WTC11 (cell line): ENCODE measurements at regions not wholly inside any gene's neighbourhood (a gene's known extent, or its start where the extent isn't known, plus 50 kb on each side); places are given as distances from the start of the nearest gene placed in this dataset.
A peak's percentile ranks its signal among the peaks of the same experiment; 100 is the strongest.

Experiments
- ATAC-seq: fragments of 200-7000 bp; cut with Tn5 transposase; 2 replicates; pipeline ENCODE4 v1.10.0; 2021; ENCODE audit warnings: mild to moderate bottlenecking, moderate library complexity
- CTCF ChIA-PET: fragments of 300-600 bp; sonication (Branson Sonifier 250); formaldehyde crosslinking; loops from one replicate; lab custom pipeline; 2021; ENCODE audit warnings: antibody characterized with exemption; lab: Charles Lee
- POLR2A ChIA-PET: fragments of 350-600 bp; sonication (Branson Sonifier 250); formaldehyde crosslinking; loops from one replicate; lab custom pipeline; 2021; ENCODE audit warnings: antibody characterized with exemption; lab: Charles Lee
- DNase-seq: peaks from one replicate; pipeline ENCODE4 v3.0.0; 2021; ENCODE audit warnings: low spot score
- H3K27ac Mint-ChIP-seq: 2 replicates; pipeline ENCODE4 v1.8.0; 2021; ENCODE audit warnings: mixed read lengths
- H3K27me3 Mint-ChIP-seq: 2 replicates; pipeline ENCODE4 v1.8.0; 2021; ENCODE audit warnings: low read depth, mild to moderate bottlenecking, moderate library complexity, mixed read lengths
- H3K36me3 Mint-ChIP-seq: 2 replicates; pipeline ENCODE4 v1.8.0; 2021; ENCODE audit warnings: mixed read lengths
- H3K4me1 Mint-ChIP-seq: 2 replicates; pipeline ENCODE4 v1.8.0; 2022; ENCODE audit warnings: mixed read lengths
- H3K4me3 Mint-ChIP-seq: 2 replicates; pipeline ENCODE4 v1.8.0; 2021; ENCODE audit warnings: mild to moderate bottlenecking, moderate library complexity, mixed read lengths
- H3K9me3 Mint-ChIP-seq: 2 replicates; pipeline ENCODE4 v1.8.0; 2021; ENCODE audit warnings: mixed read lengths
- ATF6 ChIP-seq: sonication (generic); formaldehyde crosslinking; IDR thresholded peaks from 2 replicates; pipeline ENCODE4 v1.8.1; 2023; ENCODE audit warnings: mild to moderate bottlenecking, missing genetic modification reagents
- CBFB ChIP-seq: sonication (generic); formaldehyde crosslinking; IDR thresholded peaks from 2 replicates; pipeline ENCODE4 v1.8.1; 2022; ENCODE audit warnings: mild to moderate bottlenecking, low read depth, missing genetic modification reagents
- ELF4 ChIP-seq: sonication (generic); formaldehyde crosslinking; IDR thresholded peaks from 2 replicates; pipeline ENCODE4 v1.8.1; 2022; ENCODE audit warnings: low read depth, mild to moderate bottlenecking, moderate library complexity, missing genetic modification reagents
- FOXJ3 ChIP-seq: sonication (generic); formaldehyde crosslinking; IDR thresholded peaks from 2 replicates; pipeline ENCODE4 v1.9.0; 2021; ENCODE audit warnings: missing genetic modification reagents, mild to moderate bottlenecking, borderline replicate concordance
- GTF2I ChIP-seq: fragments of 250-450 bp; sonication (Bioruptor Pico); conservative IDR thresholded peaks from 2 replicates; pipeline ENCODE4 v1.4.0; 2021; ENCODE audit warnings: mild to moderate bottlenecking
- MXD4 ChIP-seq: fragments of 250-450 bp; sonication (Bioruptor Pico); IDR thresholded peaks from 2 replicates; pipeline ENCODE4 v1.8.0; 2021; ENCODE audit warnings: mild to moderate bottlenecking, moderate library complexity, borderline replicate concordance
- MYBL2 ChIP-seq: sonication (generic); formaldehyde crosslinking; IDR thresholded peaks from 2 replicates; pipeline ENCODE4 v1.8.1; 2023; ENCODE audit warnings: mild to moderate bottlenecking, moderate library complexity, missing genetic modification reagents
- NR3C1 ChIP-seq: sonication (generic); formaldehyde crosslinking; conservative IDR thresholded peaks from 2 replicates; pipeline ENCODE4 v1.8.1; 2023; ENCODE audit warnings: low read depth, mild to moderate bottlenecking, missing genetic modification reagents
- ZBTB21 ChIP-seq: sonication (generic); formaldehyde crosslinking; IDR thresholded peaks from 2 replicates; pipeline ENCODE4 v1.8.1; 2023; ENCODE audit warnings: mild to moderate bottlenecking, missing genetic modification reagents, borderline replicate concordance
- ZNF121 ChIP-seq: sonication (generic); formaldehyde crosslinking; IDR thresholded peaks from 2 replicates; pipeline ENCODE4 v1.8.0; 2023; ENCODE audit warnings: missing genetic modification reagents
- ZNF138 ChIP-seq: sonication (generic); formaldehyde crosslinking; conservative IDR thresholded peaks from 2 replicates; pipeline ENCODE4 v1.8.1; 2022; ENCODE audit warnings: mild to moderate bottlenecking, moderate library complexity, missing genetic modification reagents
- ZNF219 ChIP-seq: sonication (generic); formaldehyde crosslinking; IDR thresholded peaks from 2 replicates; pipeline ENCODE4 v1.8.0; 2023; ENCODE audit warnings: missing genetic modification reagents, mild to moderate bottlenecking, borderline replicate concordance
- ZNF396 ChIP-seq: fragments of 250-450 bp; sonication (Bioruptor Pico); IDR thresholded peaks from 2 replicates; pipeline ENCODE4 v1.8.0; 2021; ENCODE audit warnings: mild to moderate bottlenecking, moderate library complexity, borderline replicate concordance
- TF ChIP-seq, protein P1 (sequence below): sonication (generic); formaldehyde crosslinking; IDR thresholded peaks from 2 replicates; pipeline ENCODE4 v1.8.1; 2023; ENCODE audit warnings: mild to moderate bottlenecking, missing genetic modification reagents
- TF ChIP-seq, protein P2 (sequence below): fragments of 250-450 bp; sonication (Bioruptor Pico); conservative IDR thresholded peaks from 2 replicates; pipeline ENCODE4 v1.9.0; 2021; ENCODE audit warnings: mild to moderate bottlenecking
- TF ChIP-seq, protein P3 (sequence below): sonication (generic); formaldehyde crosslinking; IDR thresholded peaks from 2 replicates; pipeline ENCODE4 v1.8.0; 2023; ENCODE audit warnings: mild to moderate bottlenecking, missing genetic modification reagents

DNA sequence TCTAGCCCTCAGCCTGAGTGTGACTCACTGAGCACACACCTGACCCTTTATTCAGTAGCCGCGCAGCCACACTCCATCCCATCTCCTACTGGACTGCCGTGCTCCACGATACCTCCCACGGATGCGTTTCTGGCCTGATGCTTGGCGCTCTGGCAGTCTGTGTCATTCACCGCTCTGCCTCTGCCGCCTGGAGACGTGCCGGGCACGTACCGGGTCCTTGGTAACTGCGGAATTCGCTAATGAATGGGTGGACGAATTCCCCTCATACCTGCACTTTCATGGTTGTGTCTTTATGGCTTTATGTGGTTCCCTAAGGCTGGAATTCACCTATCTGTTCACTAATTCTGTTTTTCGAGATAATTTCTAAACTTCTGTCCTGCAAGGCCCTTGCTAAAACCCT lies 405.7 kb downstream of the QKI start (continued):
- no peak for TF ChIP-seq ELF4 (CRISPR knock-in tag)

DNA sequence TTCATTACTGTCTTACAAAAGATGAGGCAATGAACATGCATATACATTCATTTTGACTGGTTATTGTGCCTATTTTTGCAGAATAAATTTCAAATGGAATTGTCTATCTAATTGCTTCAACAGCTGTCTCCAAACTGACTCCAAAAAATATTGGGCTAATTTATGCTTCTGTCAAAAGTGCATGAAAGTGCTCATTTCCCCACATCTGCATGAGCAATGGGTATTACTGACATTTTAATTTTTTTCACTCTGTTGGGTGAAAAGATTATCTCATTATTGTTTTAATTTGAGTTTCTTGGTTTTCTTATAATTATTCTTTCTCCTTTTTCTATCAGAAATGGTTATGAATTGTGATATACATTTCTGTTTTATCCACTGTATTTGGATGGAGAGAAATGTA lies 404.2 kb downstream of the QKI start:
- Mint-ChIP-seq H3K36me3 (no peaks in the 10 kb centered on the region), H3K4me1 (peaks cover 6% of the 10 kb centered on the region; the same call in 1 of the 2 replicates), H3K9me3 (no peaks in the 10 kb centered on the region), H3K4me3 (no peak overlapping the region), H3K27me3 (no peaks in the 10 kb centered on the region), H3K27ac (no peak overlapping the region)
- DNase-seq (no peak), ATAC-seq (no peak)
- ChIA-PET POLR2A (no interaction called here), CTCF (no interaction called here)
- TF ChIP-seq FOXJ3 (CRISPR knock-in tag) (no peak), GTF2I (peak; percentile 84)
- TF ChIP-seq, protein P1, sequence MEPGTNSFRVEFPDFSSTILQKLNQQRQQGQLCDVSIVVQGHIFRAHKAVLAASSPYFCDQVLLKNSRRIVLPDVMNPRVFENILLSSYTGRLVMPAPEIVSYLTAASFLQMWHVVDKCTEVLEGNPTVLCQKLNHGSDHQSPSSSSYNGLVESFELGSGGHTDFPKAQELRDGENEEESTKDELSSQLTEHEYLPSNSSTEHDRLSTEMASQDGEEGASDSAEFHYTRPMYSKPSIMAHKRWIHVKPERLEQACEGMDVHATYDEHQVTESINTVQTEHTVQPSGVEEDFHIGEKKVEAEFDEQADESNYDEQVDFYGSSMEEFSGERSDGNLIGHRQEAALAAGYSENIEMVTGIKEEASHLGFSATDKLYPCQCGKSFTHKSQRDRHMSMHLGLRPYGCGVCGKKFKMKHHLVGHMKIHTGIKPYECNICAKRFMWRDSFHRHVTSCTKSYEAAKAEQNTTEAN (CRISPR knock-in tag) = no peak

GRCh38 chr6:163816441-163816840 lies 401.9 kb downstream of the QKI start:
- H3K9me3 Mint-ChIP-seq = no peaks in the 10 kb centered on the region

More at GRCh38 chr6:163816441-163816840, 401.9 kb downstream of the QKI start:
- DNase-seq (no peak), ATAC-seq (no peak)
- Mint-ChIP-seq H3K4me3 (no peak overlapping the region), H3K36me3 (no peaks in the 10 kb centered on the region), H3K27me3 (no peaks in the 10 kb centered on the region), H3K4me1 (peaks cover 6% of the 10 kb centered on the region; the same call in 1 of the 2 replicates), H3K27ac (no peak overlapping the region)
- CTCF ChIA-PET = no interaction called here
- POLR2A ChIA-PET = no interaction called here
- TF ChIP-seq GTF2I = no peak
- TF ChIP-seq ZBTB21 (CRISPR knock-in tag) = no peak
- no peak for TF ChIP-seq NR3C1
- no peak for TF ChIP-seq MYBL2
- TF ChIP-seq, protein P2, sequence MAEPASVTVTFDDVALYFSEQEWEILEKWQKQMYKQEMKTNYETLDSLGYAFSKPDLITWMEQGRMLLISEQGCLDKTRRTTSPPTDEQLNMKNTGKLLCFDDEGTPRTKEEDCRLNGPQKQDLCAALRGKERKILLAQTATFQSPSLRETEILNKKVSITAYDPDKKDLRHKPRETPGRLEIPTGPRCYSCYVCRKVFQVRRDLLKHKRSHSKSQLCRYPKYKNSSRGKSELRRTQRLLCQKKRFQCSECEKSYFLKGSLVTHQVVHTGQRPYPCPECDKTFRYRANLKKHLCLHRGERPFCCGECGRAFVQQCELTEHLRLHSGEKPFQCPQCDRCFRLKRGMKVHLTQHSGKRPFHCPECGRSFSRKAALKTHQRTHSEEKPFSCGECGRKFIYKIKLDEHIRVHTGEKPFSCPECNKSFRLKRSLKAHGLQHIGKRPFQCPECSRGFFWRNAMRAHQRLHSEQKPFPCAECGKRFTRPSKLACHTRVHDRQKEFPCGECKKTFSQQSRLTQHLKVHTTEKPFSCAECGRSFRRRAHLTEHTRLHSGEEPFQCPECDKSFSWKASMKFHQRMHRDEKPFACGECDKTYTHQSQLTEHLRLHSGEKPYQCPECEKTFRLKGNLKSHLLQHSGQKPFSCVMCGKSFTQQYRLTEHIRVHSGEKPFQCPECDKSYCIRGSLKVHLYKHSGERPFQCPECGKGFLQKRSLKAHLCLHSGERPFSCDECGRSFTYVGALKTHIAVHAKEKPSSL (CRISPR knock-in tag) = no peak
- no peak for TF ChIP-seq ZNF396 (CRISPR knock-in tag)
- no peak for TF ChIP-seq ATF6 (CRISPR knock-in tag)
- no peak for TF ChIP-seq ZNF138 (CRISPR knock-in tag)
- TF ChIP-seq, protein P3, sequence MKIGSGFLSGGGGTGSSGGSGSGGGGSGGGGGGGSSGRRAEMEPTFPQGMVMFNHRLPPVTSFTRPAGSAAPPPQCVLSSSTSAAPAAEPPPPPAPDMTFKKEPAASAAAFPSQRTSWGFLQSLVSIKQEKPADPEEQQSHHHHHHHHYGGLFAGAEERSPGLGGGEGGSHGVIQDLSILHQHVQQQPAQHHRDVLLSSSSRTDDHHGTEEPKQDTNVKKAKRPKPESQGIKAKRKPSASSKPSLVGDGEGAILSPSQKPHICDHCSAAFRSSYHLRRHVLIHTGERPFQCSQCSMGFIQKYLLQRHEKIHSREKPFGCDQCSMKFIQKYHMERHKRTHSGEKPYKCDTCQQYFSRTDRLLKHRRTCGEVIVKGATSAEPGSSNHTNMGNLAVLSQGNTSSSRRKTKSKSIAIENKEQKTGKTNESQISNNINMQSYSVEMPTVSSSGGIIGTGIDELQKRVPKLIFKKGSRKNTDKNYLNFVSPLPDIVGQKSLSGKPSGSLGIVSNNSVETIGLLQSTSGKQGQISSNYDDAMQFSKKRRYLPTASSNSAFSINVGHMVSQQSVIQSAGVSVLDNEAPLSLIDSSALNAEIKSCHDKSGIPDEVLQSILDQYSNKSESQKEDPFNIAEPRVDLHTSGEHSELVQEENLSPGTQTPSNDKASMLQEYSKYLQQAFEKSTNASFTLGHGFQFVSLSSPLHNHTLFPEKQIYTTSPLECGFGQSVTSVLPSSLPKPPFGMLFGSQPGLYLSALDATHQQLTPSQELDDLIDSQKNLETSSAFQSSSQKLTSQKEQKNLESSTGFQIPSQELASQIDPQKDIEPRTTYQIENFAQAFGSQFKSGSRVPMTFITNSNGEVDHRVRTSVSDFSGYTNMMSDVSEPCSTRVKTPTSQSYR (CRISPR knock-in tag) = no peak
- TF ChIP-seq ZNF219 (CRISPR knock-in tag) = no peak
- no peak for TF ChIP-seq MXD4
- no peak for TF ChIP-seq ZNF121 (CRISPR knock-in tag)
- no peak for TF ChIP-seq CBFB (CRISPR knock-in tag)
